ENCODE measurements at regions not wholly inside any gene's neighbourhood (a gene's known extent, or its start where the extent isn't known, plus 50 kb on each side); places are given as distances from the start of the nearest gene placed in this dataset.
"Not testable (repeated sequence)": the region's sequence is repeated elsewhere in the genome, so short reads cannot be mapped to it uniquely, and the experiment has no call there.

DNA sequence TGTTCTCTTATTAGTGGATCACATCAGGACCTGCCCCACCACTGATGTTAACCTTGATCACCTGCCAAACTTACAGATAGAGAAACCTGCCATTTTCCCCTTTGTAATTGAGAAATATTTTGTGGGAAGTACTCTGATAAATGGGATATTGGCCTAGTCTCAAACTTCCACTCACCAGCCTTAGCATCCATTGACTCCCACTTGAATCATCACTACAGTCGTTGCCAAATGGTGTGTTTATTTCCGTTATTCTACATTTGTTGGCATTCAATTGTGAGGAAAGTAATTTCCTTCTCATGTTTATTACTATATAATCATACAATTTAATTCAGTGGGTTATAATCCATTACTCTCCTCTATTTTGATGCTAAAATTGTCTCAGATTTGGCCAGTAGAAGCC is 156.4 kb upstream of the CXCL13 start:
- DNase-seq (ENCODE audit: low read depth): no peak
- no peak overlapping the region for H3K4me3 ChIP-seq (ENCODE audit: low read depth, low read length)
- TF ChIP-seq, protein P1, sequence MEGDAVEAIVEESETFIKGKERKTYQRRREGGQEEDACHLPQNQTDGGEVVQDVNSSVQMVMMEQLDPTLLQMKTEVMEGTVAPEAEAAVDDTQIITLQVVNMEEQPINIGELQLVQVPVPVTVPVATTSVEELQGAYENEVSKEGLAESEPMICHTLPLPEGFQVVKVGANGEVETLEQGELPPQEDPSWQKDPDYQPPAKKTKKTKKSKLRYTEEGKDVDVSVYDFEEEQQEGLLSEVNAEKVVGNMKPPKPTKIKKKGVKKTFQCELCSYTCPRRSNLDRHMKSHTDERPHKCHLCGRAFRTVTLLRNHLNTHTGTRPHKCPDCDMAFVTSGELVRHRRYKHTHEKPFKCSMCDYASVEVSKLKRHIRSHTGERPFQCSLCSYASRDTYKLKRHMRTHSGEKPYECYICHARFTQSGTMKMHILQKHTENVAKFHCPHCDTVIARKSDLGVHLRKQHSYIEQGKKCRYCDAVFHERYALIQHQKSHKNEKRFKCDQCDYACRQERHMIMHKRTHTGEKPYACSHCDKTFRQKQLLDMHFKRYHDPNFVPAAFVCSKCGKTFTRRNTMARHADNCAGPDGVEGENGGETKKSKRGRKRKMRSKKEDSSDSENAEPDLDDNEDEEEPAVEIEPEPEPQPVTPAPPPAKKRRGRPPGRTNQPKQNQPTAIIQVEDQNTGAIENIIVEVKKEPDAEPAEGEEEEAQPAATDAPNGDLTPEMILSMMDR (IDR thresholded peaks at IDR 0.05; ENCODE audit: low read depth, low read length, missing control alignments): no peak

DNA sequence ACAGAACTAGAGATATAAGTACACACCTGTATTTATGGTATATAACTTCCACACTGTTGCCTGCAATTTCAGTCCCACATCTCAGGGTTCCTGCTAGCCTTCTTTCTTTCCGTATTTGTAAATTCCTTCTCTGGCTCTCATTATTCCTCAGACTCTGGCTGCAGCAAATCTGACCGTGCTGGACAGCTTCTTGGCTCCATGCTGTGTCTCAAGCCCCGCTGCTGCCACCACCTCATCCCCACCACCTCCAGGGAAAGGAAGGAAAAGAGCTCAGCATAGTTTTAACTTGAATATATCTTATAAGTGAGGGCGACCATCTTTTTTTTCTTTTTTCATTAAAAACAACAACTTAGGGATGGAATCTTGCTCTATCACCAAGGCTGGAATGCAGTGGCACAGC is 155.6 kb upstream of the CXCL13 start:
- no peak overlapping the region for H3K4me3 ChIP-seq (ENCODE audit: low read depth, low read length)
- TF ChIP-seq, protein P1 (IDR thresholded peaks at IDR 0.05; ENCODE audit: low read depth, low read length, missing control alignments): no peak
- no peak for DNase-seq (ENCODE audit: low read depth)

DNA sequence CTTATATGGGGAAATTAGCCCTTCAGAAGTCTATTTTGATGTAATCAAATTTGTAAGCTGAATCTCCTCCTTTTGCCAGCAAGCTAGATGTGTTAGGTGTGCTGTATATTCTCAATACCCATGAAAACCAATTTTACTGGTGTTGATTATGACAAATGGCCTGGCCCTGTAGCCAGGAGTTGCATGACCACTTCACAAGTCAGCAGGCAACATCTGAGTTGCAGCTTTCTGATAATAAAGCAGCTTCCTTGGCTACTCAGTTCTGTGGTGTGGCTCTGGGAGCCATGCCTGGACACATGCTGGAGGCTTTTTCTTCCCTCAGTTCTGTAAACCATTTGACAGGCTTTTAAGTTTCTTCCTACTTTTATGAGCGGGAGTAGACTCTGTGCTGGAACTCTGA is 154.1 kb upstream of the CXCL13 start:
- no peak overlapping the region for H3K4me3 ChIP-seq (ENCODE audit: low read depth, low read length)
- DNase-seq (ENCODE audit: low read depth): no peak
- TF ChIP-seq, protein P1 (IDR thresholded peaks at IDR 0.05; ENCODE audit: low read depth, low read length, missing control alignments): no peak

DNA sequence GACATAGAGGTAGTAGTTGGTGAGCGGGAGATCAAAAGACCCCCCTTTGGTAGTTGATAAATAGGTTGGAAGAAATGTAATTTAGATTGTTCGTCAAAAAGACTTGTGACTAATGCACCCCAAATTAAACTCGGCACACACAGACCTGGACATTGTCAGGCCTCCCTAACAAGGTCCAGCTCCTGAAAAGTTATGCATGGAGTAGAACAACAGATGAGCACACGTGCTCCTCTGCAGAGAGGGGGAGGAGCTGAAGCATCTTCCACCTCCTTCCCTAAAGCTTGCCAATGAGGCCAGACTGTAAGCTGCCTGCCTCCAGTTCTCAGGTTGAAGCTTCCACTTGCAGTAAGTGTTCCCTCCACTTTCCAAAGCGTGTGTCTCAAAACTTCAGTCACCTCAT is 153.5 kb upstream of the CXCL13 start:
- not testable (repeated sequence) for DNase-seq (ENCODE audit: low read depth); H3K4me3 ChIP-seq (ENCODE audit: low read depth, low read length)

DNA sequence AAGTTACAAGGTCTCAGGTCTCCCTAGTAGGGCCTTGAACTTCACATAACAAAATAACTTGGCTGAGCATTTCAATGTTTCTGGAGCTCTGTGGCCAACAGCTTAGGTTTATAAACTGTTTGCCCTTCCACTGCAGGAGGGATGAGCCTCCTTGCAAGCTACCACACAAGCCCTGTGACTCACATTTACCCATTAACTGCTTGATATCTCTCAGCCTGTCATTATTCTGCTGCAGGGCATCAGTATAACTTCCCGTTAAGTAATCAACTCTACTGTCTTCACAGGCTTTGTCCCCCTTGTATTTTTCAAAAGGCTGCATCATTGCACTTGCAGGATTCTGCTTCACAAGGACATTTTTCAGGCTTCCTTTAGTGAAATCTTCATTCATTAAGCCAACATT is 151.7 kb upstream of the CXCL13 start:
- TF ChIP-seq, protein P1 (IDR thresholded peaks at IDR 0.05; ENCODE audit: low read depth, low read length, missing control alignments): no peak
- H3K4me3 ChIP-seq (ENCODE audit: low read depth, low read length): no peak overlapping the region
- no peak for DNase-seq (ENCODE audit: low read depth)

DNA sequence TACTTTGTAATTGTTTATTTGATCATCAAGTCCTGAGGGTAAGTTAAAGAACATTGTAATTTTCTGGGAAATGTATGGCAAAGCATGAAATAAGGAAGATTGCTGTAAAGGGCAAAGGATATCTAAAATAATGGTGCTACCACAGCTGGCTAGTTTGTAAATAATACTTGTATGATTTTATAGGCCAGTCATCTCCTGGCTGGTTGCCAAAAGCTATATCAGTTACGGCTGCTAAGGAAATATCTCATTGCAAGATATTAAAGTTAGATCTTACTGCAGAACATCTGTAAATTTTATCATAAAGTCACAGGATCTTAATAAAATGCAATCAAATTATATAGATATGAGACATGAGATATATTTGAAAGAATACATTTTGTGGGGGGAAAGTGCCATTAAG is 150.8 kb upstream of the CXCL13 start:
- DNase-seq (ENCODE audit: low read depth): no peak
- no peak overlapping the region for H3K4me3 ChIP-seq (ENCODE audit: low read depth, low read length)
- TF ChIP-seq, protein P1 (IDR thresholded peaks at IDR 0.05; ENCODE audit: low read depth, low read length, missing control alignments): no peak

DNA sequence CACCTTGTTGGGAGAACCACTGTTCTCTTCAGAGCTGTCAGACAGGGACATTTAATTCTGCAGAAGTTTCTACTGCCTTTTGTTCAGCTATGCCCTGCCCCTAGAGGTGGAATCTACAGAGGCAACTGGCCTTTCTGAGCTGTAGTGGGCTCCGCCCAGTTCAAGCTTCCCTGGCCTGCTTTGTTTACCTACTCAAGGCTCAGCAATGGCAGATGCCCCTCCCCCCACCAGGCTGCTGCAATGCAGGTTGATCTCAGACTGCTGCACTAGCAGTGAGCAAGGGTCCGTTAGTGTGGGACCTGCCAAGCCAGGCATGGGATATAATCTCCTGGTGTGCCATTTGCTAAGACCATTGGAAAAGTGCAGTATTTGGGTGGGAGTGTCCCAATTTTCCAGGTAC is 141.5 kb upstream of the CXCL13 start:
- H3K4me3 ChIP-seq (ENCODE audit: low read depth, low read length); DNase-seq (ENCODE audit: low read depth): not testable (repeated sequence)

DNA sequence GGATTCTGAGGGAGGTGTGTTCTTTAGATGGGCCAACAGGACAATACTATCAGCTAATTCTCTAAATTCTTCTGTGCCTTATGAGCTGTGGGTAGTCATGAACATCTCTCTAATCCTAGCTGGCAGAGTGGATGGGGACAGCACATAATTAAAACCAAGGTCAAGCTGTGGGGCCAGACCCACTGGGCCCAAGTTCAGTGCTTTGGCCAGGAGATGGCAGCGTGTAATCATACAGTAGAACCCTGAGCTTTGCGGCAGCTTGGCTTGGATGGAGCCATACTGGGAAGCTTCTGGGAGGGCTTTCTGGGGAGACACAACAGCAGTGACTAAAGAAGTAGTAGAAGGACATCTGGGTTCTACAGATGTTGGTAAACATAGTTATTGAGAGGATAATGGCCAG is 140.3 kb upstream of the CXCL13 start:
- no peak overlapping the region for H3K4me3 ChIP-seq (ENCODE audit: low read depth, low read length)
- DNase-seq (ENCODE audit: low read depth): no peak
- TF ChIP-seq, protein P1 (IDR thresholded peaks at IDR 0.05; ENCODE audit: low read depth, low read length, missing control alignments): peak; percentile 42
